Osteocyte (in vitro differentiated cells): ENCODE measurements at regions not wholly inside any gene's neighbourhood (a gene's known extent, or its start where the extent isn't known, plus 50 kb on each side); places are given as distances from the start of the nearest gene placed in this dataset.

Experiments used
- DNase-seq: peaks from one replicate; pipeline ENCODE4 v3.0.0; 2021; ENCODE audit warnings: mixed read lengths; ENCODE audit not compliant: unreplicated experiment; ENCODE audit errors: extremely low spot score
- H3K27ac Mint-ChIP-seq: one replicate; pipeline ENCODE4 v1.8.0; 2021; ENCODE audit warnings: mild to moderate bottlenecking, mixed read lengths; ENCODE audit not compliant: unreplicated experiment
- H3K27me3 Mint-ChIP-seq: one replicate; pipeline ENCODE4 v1.8.0; 2021; ENCODE audit warnings: mixed read lengths; ENCODE audit not compliant: unreplicated experiment
- H3K36me3 Mint-ChIP-seq: one replicate; pipeline ENCODE4 v1.8.0; 2021; ENCODE audit warnings: mixed read lengths; ENCODE audit not compliant: unreplicated experiment
- H3K4me1 Mint-ChIP-seq: one replicate; pipeline ENCODE4 v1.8.0; 2021; ENCODE audit warnings: mixed read lengths; ENCODE audit not compliant: unreplicated experiment
- H3K4me3 Mint-ChIP-seq: one replicate; pipeline ENCODE4 v1.8.0; 2021; ENCODE audit warnings: mild to moderate bottlenecking, moderate library complexity, mixed read lengths; ENCODE audit not compliant: unreplicated experiment
- H3K9me3 Mint-ChIP-seq: one replicate; pipeline ENCODE4 v1.8.0; 2021; ENCODE audit warnings: mixed read lengths; ENCODE audit not compliant: unreplicated experiment
- CTCF ChIP-seq: fragments of 200-600 bp; sonication (generic); IDR thresholded peaks from 2 replicates; pipeline ENCODE4 v1.5.0; 2021; ENCODE audit warnings: antibody characterized with exemption, mild to moderate bottlenecking, moderate library complexity

- Mint-ChIP-seq H3K27me3 (no peaks in the 10 kb centered on the region), H3K4me1 (peaks cover 2% of the 10 kb centered on the region), H3K27ac (no peak overlapping the region), H3K36me3 (no peaks in the 10 kb centered on the region), H3K4me3 (no peak overlapping the region), H3K9me3 (no peaks in the 10 kb centered on the region)
- no peak for DNase-seq
- no peak for TF ChIP-seq CTCF
Observed at GRCh38 chr3:8363200-8363599, 138.4 kb upstream of the LMCD1 start.

DNA sequence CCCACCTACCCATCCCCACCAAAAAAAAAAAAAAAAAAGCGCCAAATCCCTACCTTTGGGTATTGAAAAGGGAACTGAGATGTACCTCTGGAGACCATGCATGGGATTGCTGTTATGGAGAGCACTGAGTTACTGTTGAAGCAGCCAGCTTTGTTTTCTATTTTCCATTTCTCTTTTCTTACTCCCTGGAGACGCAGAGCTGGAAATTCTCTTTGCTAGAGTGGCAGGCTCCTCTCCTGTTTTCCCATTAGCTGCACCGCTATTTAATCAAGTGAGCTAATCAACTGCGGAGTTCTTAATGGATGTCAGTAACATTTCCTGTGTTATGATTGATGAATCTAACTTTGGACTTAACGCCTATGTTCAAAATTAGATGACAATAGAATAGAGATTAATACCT, 136.1 kb upstream of the LMCD1 start:
- Mint-ChIP-seq H3K4me1 (peaks cover 2% of the 10 kb centered on the region), H3K27me3 (no peaks in the 10 kb centered on the region), H3K4me3 (no peak overlapping the region), H3K27ac (no peak overlapping the region), H3K36me3 (no peaks in the 10 kb centered on the region), H3K9me3 (no peaks in the 10 kb centered on the region)
- no peak for TF ChIP-seq CTCF
- no peak for DNase-seq

- peaks cover 10% of the 10 kb centered on the region for H3K4me1 Mint-ChIP-seq
- DNase-seq, result no peak
- no peaks in the 10 kb centered on the region for H3K27me3 Mint-ChIP-seq
- H3K27ac Mint-ChIP-seq, result no peak overlapping the region
- no peaks in the 10 kb centered on the region for H3K36me3 Mint-ChIP-seq
- no peak overlapping the region for H3K4me3 Mint-ChIP-seq
- H3K9me3 Mint-ChIP-seq, result no peaks in the 10 kb centered on the region
- TF ChIP-seq CTCF, result no peak
Observed at GRCh38 chr3:8366219-8366810, 135.3 kb upstream of the LMCD1 start.

GRCh38 chr3:8368598-8368997, 133.0 kb upstream of the LMCD1 start:
- DNase-seq, result no peak
- Mint-ChIP-seq H3K4me3 (no peak overlapping the region), H3K27ac (no peak overlapping the region), H3K36me3 (no peaks in the 10 kb centered on the region), H3K27me3 (no peaks in the 10 kb centered on the region), H3K4me1 (peaks cover 25% of the 10 kb centered on the region), H3K9me3 (no peaks in the 10 kb centered on the region)
- TF ChIP-seq CTCF, result no peak

DNA sequence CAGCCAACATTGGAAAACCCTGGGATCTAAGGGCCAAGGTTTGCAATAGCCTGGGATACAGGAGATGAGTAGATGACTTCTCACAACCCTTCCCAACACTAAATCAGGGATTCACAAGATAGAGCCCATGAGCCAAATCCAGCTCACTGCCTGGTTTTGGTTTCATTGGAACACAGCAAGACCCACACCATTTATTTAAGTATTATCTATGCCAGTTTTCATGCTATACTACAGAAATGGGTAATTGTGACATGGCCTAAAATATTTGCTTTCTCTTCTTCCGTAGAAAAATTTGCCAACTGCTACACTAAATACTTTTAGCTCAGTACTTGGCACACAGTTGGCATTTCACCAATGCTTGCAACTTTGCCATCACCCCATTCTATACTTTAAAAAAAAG, 132.0 kb upstream of the LMCD1 start:
- Mint-ChIP-seq H3K4me3 (no peak overlapping the region), H3K36me3 (no peaks in the 10 kb centered on the region), H3K27me3 (no peaks in the 10 kb centered on the region), H3K27ac (no peak overlapping the region), H3K9me3 (peaks cover 4% of the 10 kb centered on the region), H3K4me1 (peaks cover 25% of the 10 kb centered on the region)
- TF ChIP-seq CTCF, result no peak
- DNase-seq, result no peak
